GM21737 (cell line): ENCODE measurements at regions not wholly inside any gene's neighbourhood (a gene's known extent, or its start where the extent isn't known, plus 50 kb on each side); places are given as distances from the start of the nearest gene placed in this dataset.

ENCODE experiments used
- ATAC-seq: cut with Tn5 transposase; IDR thresholded peaks from one replicate; pipeline ENCODE4 v1.9.1; 2021; ENCODE audit warnings: mild to moderate bottlenecking, moderate library complexity; ENCODE audit not compliant: unreplicated experiment

DNA sequence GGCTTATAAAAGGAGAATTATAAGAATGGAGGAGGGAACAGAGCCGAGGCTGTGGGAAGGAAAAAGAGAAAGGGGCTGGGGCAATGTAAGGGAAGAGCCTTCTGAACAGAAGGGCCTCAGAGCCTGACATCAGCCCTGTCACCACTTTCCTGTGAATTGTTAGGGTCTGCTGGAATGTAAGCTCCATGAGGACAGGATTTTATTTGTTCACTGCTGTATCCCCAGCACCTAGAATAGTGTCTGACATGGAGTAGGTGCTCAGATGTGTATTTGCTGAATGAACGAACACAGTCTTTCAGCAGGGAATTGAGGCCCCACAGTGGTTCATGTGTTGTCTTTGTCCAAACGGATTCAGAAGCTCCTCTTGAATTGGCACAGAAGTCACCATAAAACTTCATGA is 251.5 kb downstream of the OPA1 start:
- ATAC-seq, result no peak

DNA sequence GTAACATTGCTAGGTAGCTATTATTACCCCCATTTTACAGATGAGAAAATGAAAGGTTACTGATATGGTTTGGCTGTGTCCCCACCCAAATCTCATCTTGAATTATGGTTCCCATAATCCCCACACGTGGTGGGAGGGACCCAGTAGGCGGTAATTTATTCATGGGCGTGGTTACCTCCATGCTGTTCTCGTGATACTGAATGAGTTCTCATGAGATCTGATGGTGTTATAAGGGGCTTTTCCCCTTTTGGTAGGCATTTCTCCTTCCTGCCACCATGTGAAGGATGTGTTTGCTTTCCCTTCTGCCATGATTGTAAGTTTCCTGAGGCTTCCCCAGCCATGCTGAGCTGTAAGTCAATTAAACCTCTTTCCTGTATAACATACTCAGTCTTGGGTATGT is 252.1 kb downstream of the OPA1 start:
- ATAC-seq, result no peak

DNA sequence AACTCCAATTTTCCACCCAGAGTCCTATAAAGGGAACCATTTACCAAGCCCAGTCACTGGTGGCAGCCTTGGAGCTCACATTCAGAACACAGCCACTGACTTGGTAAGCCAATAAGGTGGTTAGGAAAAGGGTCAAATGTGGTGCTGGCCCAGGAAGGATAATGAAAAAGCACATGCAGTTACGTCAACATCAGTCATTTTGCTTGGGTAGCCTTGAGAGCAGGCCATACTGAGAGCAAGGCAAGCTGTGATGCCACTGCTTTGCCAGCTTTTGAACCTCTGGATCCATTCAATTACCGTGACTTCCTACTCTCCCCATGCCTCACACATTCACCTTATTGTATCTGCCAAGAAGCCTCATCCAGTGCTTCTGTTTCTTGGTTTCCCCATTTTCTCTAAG is 253.6 kb downstream of the OPA1 start:
- ATAC-seq, result no peak

DNA sequence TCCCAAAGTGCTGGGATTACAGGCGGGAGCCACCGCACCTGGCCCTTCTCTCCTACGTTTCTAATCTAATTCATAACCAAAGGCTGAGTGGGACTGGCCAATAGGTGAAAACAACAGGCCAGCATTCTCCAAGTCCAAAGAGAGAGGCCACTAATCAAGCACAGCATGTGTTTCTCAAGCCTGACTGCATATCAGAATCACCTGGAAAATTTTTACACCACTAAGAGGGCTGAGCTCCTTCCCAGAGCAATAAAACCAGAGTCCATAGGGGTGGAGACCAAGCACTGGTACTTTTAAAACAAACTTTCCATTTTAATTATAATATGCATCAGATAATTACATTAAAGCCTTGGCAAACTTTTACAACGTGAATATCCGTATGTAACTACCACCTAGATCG is 254.4 kb downstream of the OPA1 start:
- ATAC-seq, result no peak

DNA sequence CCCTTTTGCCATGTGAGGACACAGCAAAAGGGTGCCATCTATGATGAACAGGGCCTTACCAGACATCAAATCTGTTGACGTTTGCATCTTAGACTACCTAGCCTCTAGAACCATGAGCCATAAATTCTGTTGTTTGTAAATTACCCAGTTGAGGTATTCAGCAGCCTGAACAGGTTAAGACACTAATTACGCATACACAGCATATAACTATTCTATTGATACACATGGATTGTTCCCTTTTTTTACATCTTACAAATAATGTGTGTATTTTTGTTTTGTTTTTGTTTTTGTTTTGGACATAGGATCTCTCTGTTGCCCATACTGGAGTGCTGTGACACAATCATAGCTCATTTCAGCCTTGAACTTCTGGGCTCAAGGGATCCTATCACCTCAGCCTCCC is 255.5 kb downstream of the OPA1 start:
- no peak for ATAC-seq

DNA sequence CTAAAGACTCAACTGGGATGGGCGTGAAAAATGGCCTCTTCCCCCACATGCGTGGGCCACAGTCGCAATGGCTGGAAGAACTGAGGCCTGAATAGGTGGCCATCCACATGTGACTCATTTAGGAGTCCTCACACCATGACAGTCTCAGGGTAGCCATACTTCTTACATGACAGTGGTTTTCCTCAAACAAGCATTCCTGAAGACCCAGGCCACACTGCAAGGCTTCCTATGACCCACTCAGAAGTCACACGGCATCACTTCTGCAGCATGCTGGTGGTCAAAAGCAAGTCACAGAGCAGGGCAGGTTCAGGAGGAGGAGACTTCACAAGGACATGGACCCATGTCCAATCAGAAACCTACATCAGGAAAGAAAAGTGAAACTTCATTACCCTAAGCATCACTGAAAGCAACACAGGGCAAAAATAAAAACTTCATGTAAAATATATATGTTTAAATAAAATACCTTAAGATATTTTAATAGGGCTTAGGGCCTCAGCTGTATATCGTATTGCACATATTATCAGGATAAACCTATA is 257.1 kb downstream of the OPA1 start:
- no peak for ATAC-seq

DNA sequence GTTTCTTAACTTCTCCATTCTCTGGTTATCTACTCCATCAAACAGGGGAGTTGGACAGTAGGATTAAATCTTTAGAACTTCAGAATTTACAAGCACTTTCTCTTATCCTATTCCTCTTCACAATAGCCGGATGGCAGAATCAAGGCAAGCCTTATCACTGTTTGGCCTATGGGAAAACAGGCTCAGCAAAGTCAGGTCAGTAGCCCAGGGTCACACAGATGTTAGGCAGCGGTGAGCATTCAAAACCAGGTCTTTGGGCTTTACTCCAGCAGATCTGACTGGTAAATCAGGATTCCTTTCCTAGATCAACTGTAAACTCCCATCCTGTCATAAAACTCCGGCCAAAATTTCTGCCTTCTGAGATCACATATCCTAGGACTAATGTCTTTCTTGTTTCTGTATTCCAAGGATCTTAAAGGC is 258.4 kb downstream of the OPA1 start:
- ATAC-seq, result no peak

DNA sequence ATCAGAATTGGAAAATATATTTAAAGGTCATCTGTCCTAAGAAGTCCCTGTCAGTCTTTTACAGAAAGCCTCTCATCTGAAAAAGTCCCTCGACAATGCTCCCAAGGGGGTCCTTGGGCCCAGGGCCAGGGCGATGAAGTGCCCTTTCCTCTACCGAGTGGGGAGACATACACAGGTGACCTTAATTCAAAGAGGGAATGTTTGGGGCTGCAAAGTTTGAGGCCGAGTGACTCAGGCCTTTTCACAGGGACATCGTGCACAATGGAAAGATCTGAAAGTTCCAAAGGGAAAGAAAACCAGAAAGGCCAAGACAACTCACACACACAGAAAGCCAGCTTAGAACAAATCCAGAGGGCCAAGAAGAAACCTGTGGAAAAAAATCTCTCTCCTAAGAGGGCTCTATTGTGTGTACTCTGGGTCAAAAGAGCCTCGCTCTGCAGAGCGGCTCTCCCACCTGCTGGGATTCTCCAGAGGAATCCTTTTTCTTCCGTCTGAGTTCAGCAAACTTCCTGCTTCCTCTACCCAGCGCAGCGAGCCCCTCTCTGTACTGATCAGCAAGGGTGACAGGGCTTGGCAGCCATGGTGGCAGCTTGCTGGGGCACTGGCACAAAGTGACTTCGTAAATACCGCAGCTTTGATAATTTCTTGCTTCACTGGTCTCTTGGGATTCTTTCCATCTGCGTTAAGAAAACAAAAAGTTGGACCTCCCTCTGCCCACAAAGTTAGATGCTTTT is 259.1 kb downstream of the OPA1 start:
- ATAC-seq, result no peak

DNA sequence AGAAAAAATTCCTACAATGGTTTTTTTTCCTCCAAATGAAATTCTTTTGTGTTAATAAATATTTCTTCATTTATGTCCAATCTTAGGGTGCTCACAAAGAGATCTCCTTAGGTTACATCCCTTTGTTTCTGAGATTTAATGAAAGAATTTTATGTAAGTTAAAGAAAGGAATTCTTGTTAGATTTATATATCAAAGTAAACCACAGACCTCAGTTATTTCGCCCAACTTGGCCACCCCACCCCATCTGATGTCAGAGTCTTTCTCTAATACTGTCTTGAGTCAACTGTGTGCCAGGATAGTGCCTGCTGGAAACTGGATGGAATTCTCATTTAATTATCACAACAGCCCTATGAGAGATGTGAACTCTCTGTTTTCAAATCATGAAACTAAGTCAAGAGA is 259.9 kb downstream of the OPA1 start:
- ATAC-seq, result no peak

DNA sequence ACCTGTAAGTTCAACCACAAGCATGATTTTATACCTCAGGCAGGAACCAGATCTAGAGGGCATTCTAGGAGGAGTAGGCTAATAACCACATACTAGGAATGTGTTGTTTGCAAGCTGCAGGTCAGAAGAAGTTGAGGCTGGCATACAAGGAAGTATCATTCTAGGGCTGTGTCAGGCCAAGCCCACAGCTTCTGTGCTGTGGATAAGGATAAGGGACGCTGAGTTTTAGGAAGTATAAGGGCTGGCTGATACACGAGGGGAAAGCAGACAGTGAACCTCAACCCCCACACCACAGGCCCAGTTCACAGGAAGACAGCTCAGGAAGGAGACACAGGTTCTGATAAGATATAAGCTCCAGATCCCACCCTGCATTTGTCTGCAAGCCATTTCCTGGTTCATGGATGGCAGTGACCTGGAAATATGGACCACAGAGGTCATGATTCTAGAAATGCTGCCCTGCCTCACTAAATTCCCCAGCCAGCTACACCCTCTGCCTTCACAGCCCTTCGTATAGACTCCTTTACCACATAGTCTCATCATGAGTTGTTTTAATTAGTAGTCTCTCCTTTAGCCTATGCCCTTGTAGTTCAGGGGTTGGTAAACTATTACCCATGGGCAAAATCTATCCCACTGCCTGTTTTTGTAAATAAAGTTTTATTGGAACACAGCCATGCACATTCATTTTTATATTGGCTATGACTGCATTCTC is 260.7 kb downstream of the OPA1 start:
- no peak for ATAC-seq

DNA sequence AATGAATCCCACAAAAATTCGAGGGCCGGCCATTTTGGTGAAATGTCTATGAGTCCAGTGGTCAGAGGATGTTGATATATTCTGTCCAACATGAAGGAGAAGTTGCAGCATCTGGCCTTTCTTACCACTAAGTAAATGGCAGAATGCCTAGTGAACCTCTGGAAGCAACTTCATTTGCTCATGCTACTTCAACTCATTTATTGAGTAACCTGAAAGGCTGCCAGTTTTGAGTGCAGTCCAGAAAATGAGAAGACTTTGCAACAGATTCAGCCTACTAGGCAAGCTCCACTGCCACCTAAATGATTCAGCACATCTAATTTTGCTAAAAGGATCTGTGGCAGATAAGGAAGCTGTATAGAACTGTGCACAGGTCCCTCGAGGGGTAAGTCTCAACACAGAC is 265.0 kb downstream of the OPA1 start:
- ATAC-seq, result no peak

DNA sequence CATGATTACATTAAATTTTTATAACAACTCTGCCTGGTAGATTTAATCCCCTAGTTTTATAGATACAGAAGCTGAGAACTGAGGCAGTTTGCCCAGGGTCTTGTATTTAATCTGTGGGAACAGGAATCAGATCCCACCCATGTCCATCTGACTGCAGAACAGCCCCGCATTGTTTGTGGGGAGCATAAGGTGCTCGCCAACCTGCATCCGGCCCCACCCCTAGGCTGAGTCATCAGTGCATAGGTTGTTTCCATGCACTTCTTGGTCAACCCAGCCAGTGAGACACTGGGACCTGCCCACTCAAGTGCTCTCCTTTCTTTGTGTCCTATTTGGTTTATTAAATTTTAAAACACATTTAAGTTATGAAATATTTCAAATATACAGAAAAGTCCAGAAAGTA is 266.2 kb downstream of the OPA1 start:
- ATAC-seq, result no peak

DNA sequence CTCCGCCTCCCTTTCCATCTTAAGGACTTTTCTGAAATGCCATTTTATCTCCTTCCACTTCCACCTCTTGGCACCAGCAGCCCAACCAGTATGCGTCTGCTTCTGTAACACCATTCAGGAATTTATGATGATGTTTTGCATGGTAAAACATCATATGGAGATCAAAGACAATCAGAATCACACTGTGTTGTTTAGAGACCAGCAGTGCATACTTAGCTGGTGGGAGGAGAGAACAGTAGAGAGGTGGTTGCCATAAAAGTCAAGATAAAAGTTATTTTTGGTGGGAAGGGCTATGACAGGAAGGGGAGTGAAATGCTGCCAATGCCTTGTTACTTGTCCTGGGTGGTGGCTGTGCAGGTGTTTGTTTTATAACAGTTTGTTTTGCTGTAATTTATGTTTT is 268.0 kb downstream of the OPA1 start:
- no peak for ATAC-seq

DNA sequence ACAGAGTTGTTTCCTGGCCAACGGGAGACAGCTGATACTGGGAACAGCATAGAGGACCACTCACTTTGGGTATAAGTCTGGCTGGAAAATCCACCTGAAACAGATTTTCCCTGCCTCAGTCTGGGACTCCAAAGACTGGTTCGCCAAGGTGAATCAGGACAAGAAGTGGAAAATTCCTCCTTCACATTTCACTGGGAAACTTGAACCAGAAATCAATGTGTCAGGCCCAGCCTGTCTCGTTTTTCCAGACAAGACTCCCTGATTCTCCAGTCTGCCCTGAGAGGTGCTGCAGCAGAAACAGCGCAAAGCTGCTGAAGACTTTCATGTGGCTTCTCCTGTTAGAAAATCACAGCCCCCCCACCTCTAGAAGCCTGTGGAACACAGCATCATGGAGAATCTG is 269.8 kb downstream of the OPA1 start:
- no peak for ATAC-seq

DNA sequence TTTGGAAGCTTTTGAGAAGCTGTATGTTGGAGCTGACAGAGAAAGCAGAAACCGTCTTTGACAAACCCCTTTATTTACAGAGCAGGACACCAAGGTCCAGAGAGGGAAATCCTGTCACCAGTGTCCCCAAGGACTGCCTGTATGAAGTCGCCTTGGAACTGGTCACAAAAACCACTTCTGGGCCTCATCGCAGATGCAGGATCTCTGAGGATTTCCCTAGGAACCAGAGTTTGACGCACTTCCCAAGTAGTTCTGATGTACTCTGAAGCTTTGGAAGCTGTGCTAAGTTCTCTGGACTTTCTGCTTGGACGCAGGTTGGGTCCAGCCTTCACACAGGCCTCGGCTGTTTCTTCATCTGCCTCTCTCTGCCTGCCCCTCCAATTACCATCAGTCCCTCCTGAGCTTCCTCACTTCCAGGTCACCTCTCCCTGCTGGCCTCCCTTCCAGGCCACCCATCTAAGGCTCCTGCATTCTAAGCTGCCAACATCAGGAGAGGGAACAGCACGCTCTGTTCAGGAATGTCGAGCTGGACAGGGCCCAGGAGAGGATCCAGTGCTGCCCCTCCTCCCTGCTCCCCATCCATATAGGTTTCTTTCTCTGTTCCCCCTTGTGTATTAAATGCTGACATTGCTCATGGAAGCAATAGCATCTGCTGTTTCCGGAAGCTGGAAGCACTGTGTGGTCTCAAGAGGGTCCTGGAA is 270.8 kb downstream of the OPA1 start:
- ATAC-seq, result no peak

DNA sequence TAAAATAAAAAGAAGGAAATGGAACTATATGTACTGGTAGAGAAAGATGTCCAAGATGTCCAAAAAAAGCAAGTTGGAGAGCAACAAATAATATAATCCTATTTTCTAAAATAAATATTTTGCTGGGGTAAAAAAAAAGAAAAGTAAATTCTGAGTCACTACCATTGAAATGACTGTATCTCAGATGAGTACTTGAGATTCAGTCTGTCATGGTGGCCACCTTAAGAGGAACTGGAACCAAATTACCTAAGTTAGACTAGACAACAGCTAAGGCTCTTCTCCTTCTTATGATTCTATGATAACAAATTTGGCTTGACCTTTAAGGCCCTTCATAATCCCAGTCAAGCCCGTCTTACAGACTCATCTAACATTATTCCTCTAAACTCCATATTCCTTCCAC is 270.6 kb upstream of the HES1 start:
- ATAC-seq, result peak; percentile 63

DNA sequence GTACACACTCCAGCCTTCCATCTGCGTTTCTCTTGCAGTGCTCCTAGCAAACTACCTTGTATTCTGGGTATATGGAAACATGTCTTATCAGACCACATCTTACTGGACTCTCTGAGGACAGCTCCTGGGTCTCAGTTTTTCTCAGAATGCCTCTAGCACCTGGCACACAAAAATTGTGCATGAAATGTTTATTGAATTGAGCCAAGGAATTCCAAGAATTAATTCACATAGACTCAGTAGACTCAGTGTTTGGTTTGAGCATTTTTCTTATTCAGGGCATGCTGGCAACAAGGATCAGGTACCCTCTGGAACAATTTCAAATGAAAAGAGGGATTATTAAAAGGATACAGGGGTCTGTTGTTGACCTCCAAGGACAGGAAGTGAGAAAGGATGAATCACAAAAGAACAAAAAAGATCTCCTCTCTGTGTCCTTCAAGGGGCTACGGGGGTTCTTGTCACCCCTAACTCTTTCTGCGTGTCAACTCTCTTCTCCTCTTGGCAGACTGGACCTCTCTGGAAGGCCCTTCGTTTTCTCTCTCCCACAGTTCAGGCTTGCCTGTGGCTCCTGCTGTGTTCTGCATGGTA is 270.0 kb upstream of the HES1 start:
- no peak for ATAC-seq

DNA sequence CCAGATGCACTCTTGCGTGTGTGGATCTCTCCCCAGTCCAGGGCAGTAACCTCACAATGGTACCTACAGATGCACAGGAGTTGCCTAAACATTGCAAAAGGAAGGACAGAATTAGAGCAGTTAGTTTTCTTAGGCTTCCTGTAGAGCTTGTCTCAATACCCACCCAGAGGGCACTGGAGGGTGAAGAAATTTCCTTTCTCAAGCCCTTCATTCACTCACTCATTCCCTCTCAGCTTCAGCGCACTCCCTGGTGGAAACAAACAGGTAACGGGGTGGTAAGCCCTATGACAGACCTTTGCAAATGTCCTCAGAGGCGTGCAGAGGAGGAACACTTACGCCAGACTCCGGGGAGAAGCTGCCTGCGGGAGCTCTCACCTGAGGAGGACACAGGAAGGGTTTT is 267.4 kb upstream of the HES1 start:
- no peak for ATAC-seq

DNA sequence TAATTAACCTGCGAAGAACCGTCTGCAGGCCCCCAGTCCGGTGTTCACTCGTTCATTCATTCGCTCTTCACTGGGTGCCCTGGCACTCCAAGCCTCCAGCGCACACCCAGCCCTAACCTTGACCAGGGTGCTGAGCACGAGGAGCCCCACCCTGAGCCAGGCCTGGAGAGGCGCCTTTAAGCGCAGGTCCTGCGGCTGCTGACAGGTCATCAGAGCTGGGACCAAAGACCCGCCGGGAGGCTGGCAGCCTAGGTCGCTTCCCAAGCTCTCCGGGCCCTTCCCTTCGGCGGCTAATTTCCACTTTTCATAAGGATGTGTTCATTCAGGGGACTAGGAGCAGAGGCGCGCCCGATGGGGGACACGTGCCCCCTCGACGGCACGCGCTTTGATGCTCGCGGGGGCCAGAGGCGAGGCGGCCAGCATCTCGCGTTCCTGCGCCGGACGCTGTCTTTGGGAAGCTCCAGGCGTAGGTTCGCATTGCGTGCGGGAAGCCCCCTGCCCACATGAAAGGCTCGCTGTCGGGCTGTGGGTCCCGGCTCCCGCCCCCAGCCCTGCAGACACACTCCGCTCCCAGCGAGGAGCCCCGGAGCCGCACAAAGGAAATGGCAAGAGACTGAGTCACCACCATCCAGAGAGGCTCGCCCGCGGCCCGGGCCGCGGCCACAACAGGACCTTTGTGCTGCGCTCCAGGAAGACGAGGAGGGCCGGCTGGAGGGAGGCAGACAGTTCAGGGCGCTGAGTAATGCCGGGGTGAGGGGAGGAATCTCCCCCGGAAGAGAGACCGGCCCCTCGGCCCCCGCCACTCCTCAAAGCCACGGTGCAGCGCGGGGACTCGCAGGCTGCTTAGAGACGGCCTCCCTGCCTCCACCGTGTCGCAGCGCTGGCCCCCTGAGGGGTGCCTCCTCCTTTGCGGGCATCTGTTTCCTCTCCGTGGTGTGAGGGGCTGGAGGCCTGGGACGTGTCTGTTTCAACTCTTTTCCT is 266.4 kb upstream of the HES1 start:
- ATAC-seq, result no peak
